ENCODE measurements at regions not wholly inside any gene's neighbourhood (a gene's known extent, or its start where the extent isn't known, plus 50 kb on each side); places are given as distances from the start of the nearest gene placed in this dataset.

DNA sequence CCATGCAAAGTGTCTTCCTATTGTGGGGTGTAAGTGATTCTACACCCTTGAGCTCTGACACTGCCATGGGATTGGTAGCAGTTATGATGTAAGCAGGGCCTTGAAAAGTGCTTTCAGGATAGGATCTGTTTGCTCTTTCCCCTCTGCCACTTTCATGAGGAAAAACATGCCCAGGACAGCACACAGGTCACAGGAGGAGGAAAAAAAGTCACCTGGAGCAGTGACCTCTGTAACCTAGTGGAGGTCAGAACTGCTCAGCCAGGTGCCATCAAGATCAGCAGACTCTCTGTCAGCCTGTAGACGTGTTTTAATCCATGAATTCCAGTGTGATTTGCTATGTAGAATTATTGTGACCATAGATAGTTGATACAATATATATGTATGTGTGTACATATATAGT, 92.7 kb upstream of the BMP2 start (continued):
- TF ChIP-seq, protein P1, sequence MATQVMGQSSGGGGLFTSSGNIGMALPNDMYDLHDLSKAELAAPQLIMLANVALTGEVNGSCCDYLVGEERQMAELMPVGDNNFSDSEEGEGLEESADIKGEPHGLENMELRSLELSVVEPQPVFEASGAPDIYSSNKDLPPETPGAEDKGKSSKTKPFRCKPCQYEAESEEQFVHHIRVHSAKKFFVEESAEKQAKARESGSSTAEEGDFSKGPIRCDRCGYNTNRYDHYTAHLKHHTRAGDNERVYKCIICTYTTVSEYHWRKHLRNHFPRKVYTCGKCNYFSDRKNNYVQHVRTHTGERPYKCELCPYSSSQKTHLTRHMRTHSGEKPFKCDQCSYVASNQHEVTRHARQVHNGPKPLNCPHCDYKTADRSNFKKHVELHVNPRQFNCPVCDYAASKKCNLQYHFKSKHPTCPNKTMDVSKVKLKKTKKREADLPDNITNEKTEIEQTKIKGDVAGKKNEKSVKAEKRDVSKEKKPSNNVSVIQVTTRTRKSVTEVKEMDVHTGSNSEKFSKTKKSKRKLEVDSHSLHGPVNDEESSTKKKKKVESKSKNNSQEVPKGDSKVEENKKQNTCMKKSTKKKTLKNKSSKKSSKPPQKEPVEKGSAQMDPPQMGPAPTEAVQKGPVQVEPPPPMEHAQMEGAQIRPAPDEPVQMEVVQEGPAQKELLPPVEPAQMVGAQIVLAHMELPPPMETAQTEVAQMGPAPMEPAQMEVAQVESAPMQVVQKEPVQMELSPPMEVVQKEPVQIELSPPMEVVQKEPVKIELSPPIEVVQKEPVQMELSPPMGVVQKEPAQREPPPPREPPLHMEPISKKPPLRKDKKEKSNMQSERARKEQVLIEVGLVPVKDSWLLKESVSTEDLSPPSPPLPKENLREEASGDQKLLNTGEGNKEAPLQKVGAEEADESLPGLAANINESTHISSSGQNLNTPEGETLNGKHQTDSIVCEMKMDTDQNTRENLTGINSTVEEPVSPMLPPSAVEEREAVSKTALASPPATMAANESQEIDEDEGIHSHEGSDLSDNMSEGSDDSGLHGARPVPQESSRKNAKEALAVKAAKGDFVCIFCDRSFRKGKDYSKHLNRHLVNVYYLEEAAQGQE (IDR thresholded peaks at IDR 0.05; ENCODE audit: low read depth, low read length), result no peak
- no peak for TF ChIP-seq KLF5 (IDR thresholded peaks at IDR 0.05; ENCODE audit: partially characterized antibody)
- TF ChIP-seq KDM1A (IDR thresholded peaks at IDR 0.05; ENCODE audit: borderline replicate concordance), result no peak

DNA sequence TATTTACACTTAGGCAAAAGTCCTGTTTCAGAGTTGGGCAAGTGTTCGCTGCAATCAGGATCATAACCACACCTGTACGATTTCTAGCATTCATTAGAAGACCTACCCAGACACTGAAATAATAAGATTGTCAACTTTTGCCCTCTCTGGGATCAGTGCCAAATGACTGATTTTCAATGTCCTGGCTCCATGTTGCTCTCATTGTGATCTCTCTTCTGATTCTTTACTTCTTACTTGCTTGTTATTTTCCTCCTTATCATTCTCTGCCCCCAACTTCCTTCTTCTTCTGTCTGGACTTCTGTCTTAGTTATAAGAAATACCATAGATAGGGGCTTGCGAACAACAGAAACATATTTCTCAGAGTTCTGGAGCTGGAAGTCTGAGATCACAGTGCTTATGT, 94.4 kb upstream of the BMP2 start:
- no TSS peak for BruUV-seq (replicated peaks)
- TF ChIP-seq WRNIP1 (IDR thresholded peaks at IDR 0.05; ENCODE audit: borderline replicate concordance, low read depth, low read length) (no peak), BHLHE40 (IDR thresholded peaks at IDR 0.05; ENCODE audit: borderline replicate concordance in 1 of 2, low read depth in 2 of 2, low read length in 1 of 2) (no peak), MTA3 (IDR thresholded peaks at IDR 0.05; ENCODE audit: borderline replicate concordance, low read length) (no peak), FOXM1 (IDR thresholded peaks at IDR 0.05; ENCODE audit: low read depth, low read length) (no peak), POLR2AphosphoS2 (IDR thresholded peaks at IDR 0.05; ENCODE audit: low read depth, low read length) (no peak), KDM1A (IDR thresholded peaks at IDR 0.05; ENCODE audit: borderline replicate concordance) (no peak), FOS (IDR thresholded peaks at IDR 0.05; ENCODE audit: borderline replicate concordance, extremely low read depth, insufficient read length) (no peak)
- TF ChIP-seq, protein P2, sequence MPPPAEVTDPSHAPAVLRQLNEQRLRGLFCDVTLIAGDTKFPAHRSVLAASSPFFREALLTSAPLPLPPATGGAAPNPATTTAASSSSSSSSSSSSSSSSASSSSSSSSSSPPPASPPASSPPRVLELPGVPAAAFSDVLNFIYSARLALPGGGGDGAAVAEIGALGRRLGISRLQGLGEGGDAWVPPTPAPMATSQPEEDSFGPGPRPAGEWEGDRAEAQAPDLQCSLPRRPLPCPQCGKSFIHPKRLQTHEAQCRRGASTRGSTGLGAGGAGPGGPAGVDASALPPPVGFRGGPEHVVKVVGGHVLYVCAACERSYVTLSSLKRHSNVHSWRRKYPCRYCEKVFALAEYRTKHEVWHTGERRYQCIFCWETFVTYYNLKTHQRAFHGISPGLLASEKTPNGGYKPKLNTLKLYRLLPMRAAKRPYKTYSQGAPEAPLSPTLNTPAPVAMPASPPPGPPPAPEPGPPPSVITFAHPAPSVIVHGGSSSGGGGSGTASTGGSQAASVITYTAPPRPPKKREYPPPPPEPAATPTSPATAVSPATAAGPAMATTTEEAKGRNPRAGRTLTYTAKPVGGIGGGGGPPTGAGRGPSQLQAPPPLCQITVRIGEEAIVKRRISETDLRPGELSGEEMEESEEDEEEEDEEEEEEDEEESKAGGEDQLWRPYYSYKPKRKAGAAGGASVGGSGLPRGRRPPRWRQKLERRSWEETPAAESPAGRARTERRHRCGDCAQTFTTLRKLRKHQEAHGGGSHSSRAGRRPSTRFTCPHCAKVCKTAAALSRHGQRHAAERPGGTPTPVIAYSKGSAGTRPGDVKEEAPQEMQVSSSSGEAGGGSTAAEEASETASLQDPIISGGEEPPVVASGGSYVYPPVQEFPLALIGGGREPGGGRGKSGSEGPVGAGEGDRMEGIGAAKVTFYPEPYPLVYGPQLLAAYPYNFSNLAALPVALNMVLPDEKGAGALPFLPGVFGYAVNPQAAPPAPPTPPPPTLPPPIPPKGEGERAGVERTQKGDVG (CRISPR knock-in tag; IDR thresholded peaks at IDR 0.05), result no peak
- TF ChIP-seq, protein P3, sequence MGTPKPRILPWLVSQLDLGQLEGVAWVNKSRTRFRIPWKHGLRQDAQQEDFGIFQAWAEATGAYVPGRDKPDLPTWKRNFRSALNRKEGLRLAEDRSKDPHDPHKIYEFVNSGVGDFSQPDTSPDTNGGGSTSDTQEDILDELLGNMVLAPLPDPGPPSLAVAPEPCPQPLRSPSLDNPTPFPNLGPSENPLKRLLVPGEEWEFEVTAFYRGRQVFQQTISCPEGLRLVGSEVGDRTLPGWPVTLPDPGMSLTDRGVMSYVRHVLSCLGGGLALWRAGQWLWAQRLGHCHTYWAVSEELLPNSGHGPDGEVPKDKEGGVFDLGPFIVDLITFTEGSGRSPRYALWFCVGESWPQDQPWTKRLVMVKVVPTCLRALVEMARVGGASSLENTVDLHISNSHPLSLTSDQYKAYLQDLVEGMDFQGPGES (IDR thresholded peaks at IDR 0.05), result no peak
- Histone ChIP-seq H3K79me2 (ENCODE audit: control insufficient read depth, insufficient read depth, low read length) (no peaks in the 10 kb centered on the region), H2AFZ (ENCODE audit: control insufficient read depth, low read depth, low read length) (no peak overlapping the region), H3K36me3 (ENCODE audit: control insufficient read depth in 2 of 2, insufficient read depth in 2 of 2, low read length in 1 of 2) (no peaks in the 10 kb centered on the region), H3K4me2 (ENCODE audit: control insufficient read depth, insufficient read depth) (no peak overlapping the region), H3K4me3 (no peak overlapping the region), H3K27me3 (replicated peaks in 1 of 2; ENCODE audit: control insufficient read depth in 2 of 2, insufficient read depth in 2 of 2, low read length in 1 of 2) (no peaks in the 10 kb centered on the region), H3K9me3 (replicated peaks; ENCODE audit: control insufficient read depth, insufficient read depth, low read length) (no peaks in the 10 kb centered on the region), H3K9ac (ENCODE audit: control insufficient read depth, insufficient read depth, low read length) (no peak overlapping the region), H3K27ac (ENCODE audit: control insufficient read depth, insufficient read depth) (no peak overlapping the region), H3K4me1 (ENCODE audit: control insufficient read depth, insufficient read depth, low read length) (no peaks in the 10 kb centered on the region), H4K20me1 (ENCODE audit: control insufficient read depth, insufficient read depth) (no peaks in the 10 kb centered on the region)
- in situ Hi-C loops (cut with MboI) (no loop called here), intact Hi-C loops (cut with micrococcal nuclease; ENCODE audit: unreplicated experiment) (no loop called here)
- FAIRE-seq (no peak), ATAC-seq (no peak), DNase-seq (ENCODE audit: low read depth, low spot score) (no peak)
- 12% methylated on average over 3 of the region's 3 CpGs for WGBS (ENCODE audit: insufficient coverage, insufficient replicate concordance, low lambda C conversion rate, missing lambda C conversion rate)
- SMC1A ChIA-PET (ENCODE audit: uncharacterized antibody, unreplicated experiment), result interaction anchor here (1.2 to 2.5 kb wide), 2 partner anchors 8 to 18 kb away, joined by 4 to 9 read pairs; no protein-coding TSS in a partner anchor
- POLR2A ChIA-PET, result no interaction called here
- CTCF ChIA-PET, result interaction anchor here (1.1 to 1.8 kb wide), 2 partner anchors 10 to 36 kb away, joined by 3 to 5 read pairs; no protein-coding TSS in a partner anchor
- RAD21 ChIA-PET (ENCODE audit: unreplicated experiment), result no interaction called here

Data from GM12878 (cell line).